ENCODE measurements at regions not wholly inside any gene's neighbourhood (a gene's known extent, or its start where the extent isn't known, plus 50 kb on each side); places are given as distances from the start of the nearest gene placed in this dataset.
A peak's percentile ranks its signal among the peaks of the same experiment; 100 is the strongest.
"Not testable (repeated sequence)": the region's sequence is repeated elsewhere in the genome, so short reads cannot be mapped to it uniquely, and the experiment has no call there.

DNA sequence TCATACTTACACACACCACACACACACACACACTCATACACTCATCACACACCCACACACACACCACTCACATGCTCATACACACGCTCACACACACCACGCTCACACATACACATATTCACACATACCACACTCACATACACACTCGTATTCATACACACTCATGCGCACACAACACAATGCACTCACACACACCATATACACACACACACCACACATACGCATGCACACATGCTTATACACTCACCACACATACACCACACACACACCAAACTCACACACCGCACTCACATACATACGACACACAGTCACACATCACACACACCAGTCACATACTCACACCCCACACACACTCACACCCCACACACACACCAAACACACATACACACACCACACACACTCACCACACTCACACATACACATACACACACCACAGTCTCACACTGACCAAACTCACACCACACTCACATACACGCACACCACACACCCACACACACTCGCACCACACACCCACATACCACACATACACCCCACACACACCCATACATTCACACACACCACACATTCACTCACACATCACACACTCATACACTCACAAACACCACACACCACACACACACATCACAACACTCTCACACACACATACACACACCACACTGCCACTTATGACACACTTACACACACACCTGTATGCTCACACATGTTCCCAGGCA lies 88.9 kb downstream of the IRX5 start:
- Histone ChIP-seq H3K27ac (no peak overlapping the region), H3K36me3 (no peaks in the 10 kb centered on the region), H3K27me3 (peaks cover 4% of the 10 kb centered on the region), H3K4me3 (no peak overlapping the region), H3K9me3 (ENCODE audit: low read depth) (no peaks in the 10 kb centered on the region), H3K4me1 (ENCODE audit: low read depth) (no peaks in the 10 kb centered on the region)
- TF ChIP-seq, protein P1, sequence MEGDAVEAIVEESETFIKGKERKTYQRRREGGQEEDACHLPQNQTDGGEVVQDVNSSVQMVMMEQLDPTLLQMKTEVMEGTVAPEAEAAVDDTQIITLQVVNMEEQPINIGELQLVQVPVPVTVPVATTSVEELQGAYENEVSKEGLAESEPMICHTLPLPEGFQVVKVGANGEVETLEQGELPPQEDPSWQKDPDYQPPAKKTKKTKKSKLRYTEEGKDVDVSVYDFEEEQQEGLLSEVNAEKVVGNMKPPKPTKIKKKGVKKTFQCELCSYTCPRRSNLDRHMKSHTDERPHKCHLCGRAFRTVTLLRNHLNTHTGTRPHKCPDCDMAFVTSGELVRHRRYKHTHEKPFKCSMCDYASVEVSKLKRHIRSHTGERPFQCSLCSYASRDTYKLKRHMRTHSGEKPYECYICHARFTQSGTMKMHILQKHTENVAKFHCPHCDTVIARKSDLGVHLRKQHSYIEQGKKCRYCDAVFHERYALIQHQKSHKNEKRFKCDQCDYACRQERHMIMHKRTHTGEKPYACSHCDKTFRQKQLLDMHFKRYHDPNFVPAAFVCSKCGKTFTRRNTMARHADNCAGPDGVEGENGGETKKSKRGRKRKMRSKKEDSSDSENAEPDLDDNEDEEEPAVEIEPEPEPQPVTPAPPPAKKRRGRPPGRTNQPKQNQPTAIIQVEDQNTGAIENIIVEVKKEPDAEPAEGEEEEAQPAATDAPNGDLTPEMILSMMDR (IDR thresholded peaks at IDR 0.05; ENCODE audit: low read depth, low read length): no peak
- no peak for DNase-seq (ENCODE audit: low read depth in 1 of 2, low spot score in 1 of 2)

DNA sequence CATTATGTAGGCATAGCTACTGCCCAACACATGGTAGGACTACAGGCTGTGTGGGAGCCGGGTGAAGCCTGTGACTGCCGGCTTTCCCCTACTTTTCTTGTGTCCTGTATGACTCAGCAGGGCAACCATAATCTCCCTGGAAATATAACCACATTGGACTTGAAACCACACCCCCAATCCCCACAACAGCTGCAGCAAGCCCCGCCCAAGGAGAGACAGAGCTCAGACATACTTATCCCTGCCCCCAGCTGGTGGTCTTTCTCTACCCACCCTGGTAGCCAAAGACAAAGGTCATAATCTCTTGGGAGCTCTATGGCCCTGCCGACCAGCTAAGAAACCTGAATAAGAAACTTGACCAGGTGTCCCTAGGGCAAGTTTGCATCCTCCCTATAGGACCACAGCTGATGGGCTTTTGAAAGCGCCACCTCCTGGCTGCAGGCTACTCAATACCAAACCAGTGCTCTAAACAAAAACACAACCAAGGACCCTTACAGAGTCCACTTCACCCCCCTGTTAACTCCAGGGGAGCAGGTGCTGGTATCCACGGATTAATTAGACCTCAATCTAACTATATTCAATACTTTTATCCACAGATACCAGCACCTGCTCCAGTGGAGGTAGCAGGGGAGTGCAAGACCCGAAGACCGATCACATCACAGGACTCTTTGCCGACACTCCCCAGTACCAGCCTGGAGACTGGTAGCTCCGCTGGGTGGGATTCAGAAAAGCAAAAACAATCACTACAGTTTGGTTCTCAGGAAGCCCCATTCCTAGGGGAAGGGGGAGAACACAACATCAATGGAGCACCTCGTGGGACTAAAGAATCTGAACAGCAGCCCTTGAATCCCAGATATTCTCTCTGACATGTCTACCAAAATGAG lies 91.2 kb downstream of the IRX5 start:
- TF ChIP-seq, protein P1 (IDR thresholded peaks at IDR 0.05; ENCODE audit: low read depth, low read length): peak; percentile 29
- Histone ChIP-seq H3K27me3 (peaks cover 4% of the 10 kb centered on the region), H3K4me1 (ENCODE audit: low read depth) (no peaks in the 10 kb centered on the region), H3K36me3 (no peaks in the 10 kb centered on the region), H3K4me3 (no peak overlapping the region), H3K9me3 (ENCODE audit: low read depth) (no peaks in the 10 kb centered on the region), H3K27ac (no peak overlapping the region)
- peak in 1 of 2 donors; percentile 65 for DNase-seq (ENCODE audit: low read depth in 1 of 2, low spot score in 1 of 2)

DNA sequence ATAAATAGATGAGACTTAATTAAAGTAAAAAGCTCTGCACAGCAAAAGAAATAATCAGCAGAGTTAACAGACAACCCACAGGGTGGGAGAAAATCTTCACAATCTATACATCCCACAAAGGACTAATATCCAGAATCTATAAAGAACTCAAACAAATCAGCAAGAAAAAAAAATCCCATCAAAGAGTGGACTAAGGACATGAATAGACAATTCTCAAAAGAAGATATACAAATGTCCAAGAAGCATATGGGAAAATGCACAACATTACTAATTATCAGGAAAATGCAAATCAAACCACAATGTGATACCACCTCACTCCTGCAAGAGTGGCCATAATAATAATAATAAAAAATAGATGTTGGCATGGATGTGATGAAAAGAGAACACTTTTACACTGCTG lies 96.6 kb downstream of the IRX5 start:
- H3K27me3 ChIP-seq; DNase-seq (ENCODE audit: low read depth in 1 of 2, low spot score in 1 of 2); H3K4me1 ChIP-seq (ENCODE audit: low read depth); H3K4me3 ChIP-seq; H3K9me3 ChIP-seq (ENCODE audit: low read depth); H3K27ac ChIP-seq; H3K36me3 ChIP-seq: not testable (repeated sequence)

DNA sequence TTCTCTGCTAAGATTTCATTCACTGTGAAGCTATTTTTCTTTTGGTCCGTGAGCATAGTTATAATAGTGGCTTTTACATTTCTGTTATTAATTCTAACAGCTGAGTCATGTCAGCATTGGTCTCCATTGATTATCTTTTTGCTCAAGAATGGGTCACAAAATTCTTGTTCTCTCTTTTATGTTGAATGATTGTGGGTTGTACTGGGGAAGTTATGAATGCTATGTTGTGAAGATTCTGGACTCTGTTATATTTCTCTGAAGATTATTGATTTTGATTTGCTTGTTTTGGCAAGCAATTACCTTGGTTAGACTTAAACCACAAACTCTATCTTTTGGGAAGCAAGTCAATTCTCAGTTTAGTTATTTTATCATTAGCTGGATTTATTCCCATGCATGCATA lies 98.8 kb downstream of the IRX5 start:
- H3K4me3 ChIP-seq: no peak overlapping the region
- no peaks in the 10 kb centered on the region for H3K27me3 ChIP-seq
- H3K36me3 ChIP-seq: no peaks in the 10 kb centered on the region
- DNase-seq (ENCODE audit: low read depth in 1 of 2, low spot score in 1 of 2): no peak
- no peak overlapping the region for H3K27ac ChIP-seq
- TF ChIP-seq, protein P1 (IDR thresholded peaks at IDR 0.05; ENCODE audit: low read depth, low read length): no peak
- no peaks in the 10 kb centered on the region for H3K9me3 ChIP-seq (ENCODE audit: low read depth)
- no peaks in the 10 kb centered on the region for H3K4me1 ChIP-seq (ENCODE audit: low read depth)

DNA sequence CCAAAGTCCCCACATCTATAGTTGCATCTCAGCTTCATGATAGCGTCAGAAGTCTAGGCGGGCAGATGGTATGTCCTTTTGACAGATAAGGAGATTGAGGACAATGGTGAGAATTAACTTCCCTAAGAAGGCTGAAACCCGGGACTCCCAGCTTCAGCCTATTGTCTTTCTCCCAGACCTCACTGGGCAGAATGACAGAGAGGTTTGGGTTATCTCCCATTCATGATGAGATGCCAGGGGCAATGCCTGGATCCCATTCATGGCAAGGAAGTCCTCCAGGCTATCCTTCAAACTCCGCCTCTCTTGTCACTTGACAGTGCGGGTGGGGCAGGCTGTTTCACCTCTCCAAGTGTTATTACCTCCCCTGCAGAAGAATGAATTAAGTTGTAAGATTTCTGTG lies 100.3 kb downstream of the IRX5 start:
- no peaks in the 10 kb centered on the region for H3K4me1 ChIP-seq (ENCODE audit: low read depth)
- H3K36me3 ChIP-seq: no peaks in the 10 kb centered on the region
- TF ChIP-seq, protein P1 (IDR thresholded peaks at IDR 0.05; ENCODE audit: low read depth, low read length): no peak
- no peaks in the 10 kb centered on the region for H3K9me3 ChIP-seq (ENCODE audit: low read depth)
- DNase-seq (ENCODE audit: low read depth in 1 of 2, low spot score in 1 of 2): no peak
- H3K27ac ChIP-seq: no peak overlapping the region
- no peaks in the 10 kb centered on the region for H3K27me3 ChIP-seq
- H3K4me3 ChIP-seq: no peak overlapping the region

DNA sequence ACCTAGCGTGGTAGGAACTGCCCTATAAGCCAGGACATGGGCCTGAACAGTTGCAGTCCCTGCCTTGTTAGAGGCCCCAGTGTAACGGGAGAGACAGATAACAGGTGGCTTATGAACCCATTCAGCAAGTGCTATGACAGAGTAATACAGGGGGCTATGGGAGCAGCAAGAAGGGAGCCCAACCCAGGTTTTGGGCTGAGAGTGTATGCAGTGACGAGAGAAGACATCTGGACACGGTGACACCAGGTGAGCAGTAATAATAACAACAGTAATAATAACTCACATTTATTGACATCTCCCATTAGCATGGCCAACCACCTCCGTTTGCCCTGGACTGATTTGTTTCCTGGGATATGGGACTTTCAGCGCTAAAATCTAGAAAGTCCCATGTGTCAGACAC lies 100.8 kb downstream of the IRX5 start:
- Histone ChIP-seq H3K4me3 (no peak overlapping the region), H3K4me1 (ENCODE audit: low read depth) (no peaks in the 10 kb centered on the region), H3K27me3 (no peaks in the 10 kb centered on the region), H3K27ac (no peak overlapping the region), H3K9me3 (ENCODE audit: low read depth) (no peaks in the 10 kb centered on the region), H3K36me3 (no peaks in the 10 kb centered on the region)
- TF ChIP-seq, protein P1 (IDR thresholded peaks at IDR 0.05; ENCODE audit: low read depth, low read length): no peak
- no peak for DNase-seq (ENCODE audit: low read depth in 1 of 2, low spot score in 1 of 2)

All from cardiac muscle cell (in vitro differentiated cells and primary cell).